Activated CD4-positive, alpha-beta T cell treated with anti-CD3 and anti-CD28 coated beads, Interleukin-2, amount 50 U/mL, for 4 hours (primary cell): ENCODE measurements at regions not wholly inside any gene's neighbourhood (a gene's known extent, or its start where the extent isn't known, plus 50 kb on each side); places are given as distances from the start of the nearest gene placed in this dataset.
"Not testable (repeated sequence)": the region's sequence is repeated elsewhere in the genome, so short reads cannot be mapped to it uniquely, and the experiment has no call there.

Source experiments
- DNase-seq, 2 experiments: peaks; one replicate each; pipeline ENCODE4 v3.0.0-alpha.2; 2020

DNA sequence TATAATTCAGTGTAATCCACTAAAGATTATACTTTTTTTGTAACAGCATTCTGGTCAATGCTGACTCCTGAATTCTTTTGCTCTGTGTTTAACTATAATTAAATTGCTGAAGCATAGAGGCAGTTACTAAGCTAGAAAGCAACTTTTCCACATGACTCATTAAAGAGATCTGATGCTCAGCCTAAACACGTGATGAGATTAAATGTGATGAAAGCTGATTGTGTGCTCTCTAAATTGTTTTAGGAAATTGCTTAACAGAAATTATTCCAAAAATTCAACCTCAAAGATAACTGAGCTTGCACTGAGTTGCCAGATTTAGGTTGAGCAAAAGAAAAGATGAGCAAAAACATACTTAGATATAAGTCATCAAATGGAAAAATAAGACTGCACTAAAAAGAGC, 1033.6 kb downstream of the FAM181B start:
- no peak for DNase-seq

DNA sequence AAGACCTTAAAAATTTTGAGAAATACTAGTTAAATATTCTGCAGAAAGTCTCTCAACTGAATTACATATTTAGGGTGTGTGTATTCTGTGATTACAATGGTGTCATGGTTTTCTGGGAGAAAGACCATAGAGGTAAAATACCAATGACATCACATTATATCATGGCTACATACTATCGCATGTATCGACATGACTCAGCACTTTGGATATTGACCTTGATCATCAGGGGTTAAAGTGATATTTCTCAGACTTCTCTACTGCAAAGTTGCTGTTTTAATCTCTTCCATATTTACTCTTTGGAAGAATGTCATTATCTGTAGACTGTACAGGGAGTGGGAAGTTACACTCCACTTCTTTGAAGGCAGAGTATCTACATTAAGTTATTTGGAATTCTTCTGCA, 1046.6 kb downstream of the FAM181B start:
- DNase-seq, result no peak

DNA sequence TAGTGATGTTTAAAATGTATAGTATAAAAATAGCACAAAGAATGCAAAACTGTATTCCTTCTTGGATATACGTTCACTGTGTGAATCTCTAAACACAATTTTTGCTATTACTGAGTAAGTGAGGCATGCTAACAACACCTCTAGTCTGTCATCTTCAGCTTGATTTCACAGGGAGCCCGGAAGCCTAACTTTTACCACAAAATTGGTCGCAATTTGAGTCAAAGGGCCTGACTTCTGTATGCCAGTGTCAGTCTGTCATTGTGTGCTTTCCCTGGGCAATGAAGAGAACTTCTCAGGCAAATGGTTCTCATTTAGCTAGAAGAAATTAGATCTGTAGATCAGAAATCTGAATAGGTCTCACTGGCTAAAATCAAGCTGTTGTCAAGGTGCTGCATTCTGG, 1059.5 kb downstream of the FAM181B start:
- no peak for DNase-seq

DNA sequence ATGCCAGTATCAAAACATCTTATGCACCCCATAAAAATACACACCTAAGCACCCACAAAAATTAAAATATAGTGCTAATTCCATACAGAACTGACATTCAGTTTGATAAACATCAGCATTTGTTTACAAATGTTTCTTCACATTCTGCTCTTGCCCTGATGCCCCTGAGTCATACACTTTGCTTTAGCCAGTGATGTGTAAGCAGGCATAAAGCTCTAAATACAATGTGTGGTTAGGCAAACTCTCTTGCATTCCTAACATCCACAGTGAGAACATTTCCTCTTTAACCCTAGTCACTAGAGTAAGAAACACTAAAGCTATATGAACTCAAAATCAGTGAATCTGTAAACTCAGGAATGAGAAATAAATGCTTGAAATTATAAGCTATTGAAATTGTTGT, 1060.7 kb downstream of the FAM181B start:
- no peak for DNase-seq

DNA sequence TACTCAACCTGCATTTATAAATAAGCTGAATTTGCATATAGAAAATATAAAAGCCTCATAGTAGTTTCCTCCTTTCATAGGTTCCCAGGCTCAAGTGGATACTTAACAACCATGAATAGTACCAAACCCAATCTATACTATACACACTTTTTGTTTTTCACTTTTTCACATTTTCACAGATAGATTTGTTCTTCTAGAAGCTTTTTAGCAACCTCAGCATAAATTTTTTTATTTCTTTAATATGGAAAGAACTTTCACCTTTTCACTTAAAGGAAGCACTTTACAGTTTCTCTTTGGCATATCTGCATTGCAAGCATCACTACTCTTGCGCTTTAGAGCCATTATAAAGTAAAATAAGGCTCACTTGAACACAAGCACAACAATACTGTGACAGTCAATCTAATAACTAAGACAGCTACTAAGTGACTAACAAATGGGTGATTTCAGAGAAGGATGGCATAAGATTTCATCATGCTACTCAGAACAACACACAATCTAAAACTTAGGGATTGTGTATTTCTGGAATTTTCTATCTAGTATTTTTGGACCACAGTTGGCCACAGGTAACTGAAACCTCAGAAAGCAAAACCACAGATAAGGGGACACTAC, 1063.6 kb downstream of the FAM181B start:
- no peak for DNase-seq

DNA sequence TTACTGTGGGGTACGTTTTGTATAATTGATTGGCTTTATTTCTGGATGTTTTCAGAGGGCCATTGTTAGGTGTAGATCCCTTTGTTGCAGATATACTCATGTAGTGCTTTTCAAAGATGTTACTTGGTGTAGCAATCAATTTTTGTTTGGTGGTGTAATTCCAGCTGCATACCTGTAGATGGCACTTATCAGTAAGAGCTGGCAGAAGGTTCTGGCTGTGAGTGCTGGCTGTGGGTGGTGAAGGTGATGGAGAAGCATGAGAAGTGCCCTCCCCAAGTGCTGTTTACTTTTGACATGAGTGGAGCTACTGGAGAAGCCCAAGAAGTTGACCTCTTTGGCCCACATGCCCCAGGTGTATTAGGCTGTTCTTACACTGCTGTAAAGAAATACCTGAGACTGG, 1074.9 kb downstream of the FAM181B start:
- DNase-seq, result no peak

DNA sequence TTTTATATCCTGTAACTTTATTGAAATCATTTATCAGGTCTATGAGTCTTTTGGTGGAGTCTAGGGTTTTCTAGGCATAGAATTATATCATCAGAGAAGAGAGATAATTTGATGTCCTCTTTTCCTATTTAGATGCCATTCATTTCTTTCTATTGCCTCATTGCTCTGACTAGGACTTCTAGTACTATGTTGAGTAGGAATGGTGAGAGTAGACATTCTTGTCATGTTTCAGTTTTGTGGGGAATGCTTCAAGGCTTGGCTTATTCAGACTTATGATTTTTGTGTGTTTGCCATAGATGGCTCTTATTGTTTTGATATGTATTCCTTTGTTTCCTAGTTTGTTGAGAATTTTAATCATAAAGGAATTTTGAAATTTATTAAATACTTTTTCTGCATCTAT, 1078.3 kb downstream of the FAM181B start:
- DNase-seq, result no peak

DNA sequence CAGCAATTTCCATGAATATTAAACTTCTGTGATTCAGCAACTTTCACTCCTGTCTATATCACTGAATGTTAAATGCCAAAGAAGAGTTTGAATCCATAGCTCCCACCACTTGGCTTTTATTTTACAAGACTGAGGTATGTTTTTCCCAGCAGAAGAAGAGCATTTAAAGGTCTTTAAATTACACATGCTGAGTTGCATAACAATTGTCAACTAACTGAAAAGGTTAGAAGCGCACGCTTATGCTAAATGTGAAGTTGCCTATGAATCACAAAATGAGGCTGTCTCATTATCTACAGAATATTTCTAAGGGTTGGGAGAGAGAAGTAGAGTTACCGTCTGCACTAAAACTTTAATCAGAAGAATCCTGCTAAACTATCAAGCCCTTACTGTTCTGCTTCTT, 1086.3 kb downstream of the FAM181B start:
- no peak for DNase-seq

DNA sequence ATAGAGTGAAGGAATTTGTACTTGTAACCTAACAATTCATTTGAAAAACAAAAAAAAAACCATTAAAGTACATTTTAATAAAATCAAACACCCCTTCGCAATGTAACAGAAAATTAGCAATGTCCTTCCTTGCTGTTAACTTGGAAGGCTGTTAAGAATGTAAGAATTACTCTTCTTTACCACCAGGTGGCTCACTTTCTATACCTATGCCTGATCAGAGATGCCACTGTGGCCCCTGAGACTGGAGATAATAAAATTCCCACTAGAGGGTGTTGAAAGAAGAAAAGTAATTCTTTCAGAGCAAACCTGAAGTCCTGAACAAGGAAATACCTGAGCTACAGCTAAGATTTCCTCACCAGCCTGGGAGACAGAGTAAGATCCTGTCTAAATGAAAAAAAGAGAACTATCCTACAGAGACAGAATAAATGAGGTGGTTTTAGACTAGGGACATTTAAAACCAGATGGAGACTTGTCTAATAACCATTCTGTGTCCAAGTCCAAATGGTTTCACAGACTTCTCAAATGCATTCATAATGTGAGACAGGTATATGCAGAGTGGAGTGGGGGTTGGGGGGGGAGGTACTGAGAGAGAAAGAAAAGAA, 1089.3 kb downstream of the FAM181B start:
- no peak for DNase-seq

DNA sequence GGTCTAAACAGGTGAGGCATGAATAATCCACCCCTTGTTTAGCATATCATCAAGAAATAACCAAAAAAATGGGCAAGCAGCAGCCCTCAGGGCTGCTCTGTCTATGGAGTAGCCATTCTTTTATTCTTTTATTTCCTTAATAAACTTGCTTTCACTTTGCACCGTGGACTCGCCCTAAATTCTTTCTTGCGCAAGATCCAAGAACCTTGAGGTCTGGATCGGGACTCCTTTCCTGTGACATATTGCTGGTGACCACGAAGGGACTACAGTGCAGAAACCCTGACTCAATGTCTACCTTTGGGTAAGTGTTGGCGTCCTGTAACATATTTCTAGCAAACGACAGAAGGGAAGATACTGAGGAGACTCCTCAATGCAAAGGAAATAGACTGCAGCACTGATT, 1099.2 kb downstream of the FAM181B start:
- DNase-seq, result no peak

DNA sequence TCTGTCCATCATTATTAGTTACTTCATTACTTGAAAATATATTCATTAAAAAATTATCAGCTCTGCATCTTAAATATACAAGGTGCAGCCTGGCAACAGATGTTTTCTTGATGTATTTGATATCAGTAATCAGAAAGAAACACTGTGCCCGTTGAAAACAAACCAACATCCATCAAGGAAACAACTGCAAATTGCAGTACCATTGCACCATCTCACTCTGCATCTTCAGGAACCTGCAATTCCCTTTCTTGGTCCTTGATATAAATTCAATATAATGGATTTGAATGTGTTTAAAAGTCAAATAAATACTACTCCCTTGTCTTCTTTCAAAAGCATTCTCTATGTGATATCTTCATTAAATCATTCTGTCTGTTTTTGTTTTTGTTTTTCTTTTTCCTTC, 1131.2 kb downstream of the FAM181B start:
- no peak for DNase-seq

DNA sequence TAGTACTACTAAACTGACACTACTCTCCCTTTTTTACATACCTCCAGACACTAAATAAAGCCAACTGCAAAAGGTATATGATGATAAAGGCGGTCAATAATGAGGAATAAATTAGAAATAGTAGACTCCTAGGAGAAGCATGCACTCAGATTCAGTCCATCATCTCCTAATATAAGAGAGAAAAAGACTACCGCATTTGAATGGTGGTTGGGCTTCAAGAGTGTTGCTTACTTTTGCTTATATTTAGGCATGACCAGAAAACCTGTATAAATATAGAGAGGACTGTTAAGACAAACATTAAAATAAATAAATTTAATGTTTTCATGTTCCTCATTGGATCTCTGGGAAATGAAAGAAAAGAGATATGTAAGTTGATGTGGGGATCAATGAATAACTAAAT, 1137.0 kb downstream of the FAM181B start:
- DNase-seq, result no peak

DNA sequence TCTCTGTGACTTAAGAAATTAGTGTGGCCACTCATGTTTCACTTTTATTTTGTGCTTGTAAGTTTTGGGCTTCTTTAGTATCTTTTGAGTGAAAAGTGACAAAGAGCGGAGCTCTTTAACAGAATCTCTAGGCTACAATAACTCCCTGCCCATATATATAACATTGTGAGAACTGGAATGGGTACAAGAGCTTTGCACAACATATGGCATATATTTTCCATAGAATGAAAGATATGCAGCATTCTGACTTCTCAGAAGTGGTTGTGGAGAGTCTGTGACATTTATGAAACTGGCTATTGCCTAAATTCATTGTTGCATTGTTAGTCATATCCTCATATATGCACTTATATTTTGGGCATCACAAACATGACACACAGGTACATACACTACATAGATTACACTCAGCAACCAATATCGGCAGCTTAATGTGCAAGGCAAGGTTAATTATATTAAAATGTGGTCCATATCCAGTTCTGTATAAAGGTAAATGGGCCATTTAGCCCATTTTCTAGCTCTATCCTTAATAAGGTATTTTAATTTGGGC, 1148.2 kb downstream of the FAM181B start:
- DNase-seq, result no peak

DNA sequence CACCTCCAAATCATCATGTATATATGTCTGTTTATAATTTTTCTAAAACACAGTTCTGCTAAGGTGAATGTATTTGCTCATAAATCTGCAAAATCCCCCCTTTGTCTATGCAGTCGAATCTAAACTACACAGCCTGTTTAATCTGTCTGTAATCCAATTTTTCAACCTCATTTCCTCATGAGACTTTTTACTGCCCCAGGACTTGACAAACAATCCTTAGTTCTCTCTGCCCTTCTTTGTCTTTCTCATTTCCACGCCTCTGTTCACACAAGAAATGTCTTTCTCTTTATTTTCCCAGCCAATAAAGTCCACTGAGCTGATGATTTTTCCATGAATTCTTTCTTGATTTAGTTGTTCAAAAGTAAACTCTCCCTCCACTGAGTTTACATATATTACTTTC, 1154.3 kb downstream of the FAM181B start:
- DNase-seq, result no peak

DNA sequence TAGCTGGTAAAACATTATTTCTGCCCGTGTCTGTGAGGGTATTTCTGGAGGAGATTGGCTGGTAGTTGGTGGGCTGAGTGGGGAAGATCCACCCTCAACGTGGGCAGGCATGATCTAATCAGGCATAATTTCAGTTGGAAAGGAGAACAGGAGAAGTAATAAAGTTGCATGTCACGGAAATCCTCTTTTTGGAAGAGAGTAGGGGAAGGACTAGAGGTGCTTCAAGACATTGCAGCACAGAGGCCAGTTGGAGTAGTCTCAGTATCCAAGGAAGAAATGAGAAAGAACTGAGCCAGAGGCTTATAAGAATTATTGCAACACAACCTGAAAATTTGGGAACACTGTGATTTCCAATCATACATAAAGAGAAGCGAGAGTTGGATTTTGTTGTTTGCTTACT, 1155.1 kb downstream of the FAM181B start:
- no peak for DNase-seq

DNA sequence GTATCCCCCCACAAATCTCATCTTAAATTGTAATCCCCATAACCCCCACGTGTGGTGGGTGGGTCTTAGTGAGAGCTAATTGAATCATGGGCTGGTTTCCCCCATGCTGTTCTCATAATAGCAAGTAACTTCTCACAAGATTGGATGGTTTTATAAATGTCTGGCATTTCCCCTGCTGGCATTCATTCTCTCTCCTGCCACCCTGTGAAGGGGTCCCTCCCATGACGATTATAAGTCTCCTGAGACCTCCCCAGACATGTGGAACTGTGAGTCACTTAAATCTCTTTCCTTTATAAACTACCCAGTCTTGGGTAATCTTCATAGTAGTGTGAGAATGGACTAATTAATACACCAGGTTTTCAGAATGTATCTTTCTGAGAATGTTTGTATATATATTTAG, 1159.4 kb downstream of the FAM181B start:
- DNase-seq, result no peak

DNA sequence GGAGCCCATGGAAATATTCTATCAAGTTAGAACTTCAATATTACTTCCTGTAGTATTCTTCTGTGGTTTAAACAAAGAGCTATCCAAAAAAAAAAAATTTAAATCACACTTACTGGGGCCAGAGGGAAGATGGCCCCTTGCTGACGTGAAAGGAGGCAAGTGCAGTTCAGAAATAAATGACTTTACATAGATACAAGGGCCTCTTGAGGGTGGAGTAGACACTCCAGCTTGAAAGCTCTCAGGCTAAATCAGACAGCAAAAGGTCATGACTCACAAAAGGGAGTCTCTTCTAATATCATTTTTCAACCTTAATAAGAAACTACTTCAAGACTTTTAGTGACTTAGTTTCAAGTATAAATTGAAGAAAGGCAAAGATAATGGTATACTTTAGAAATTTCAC, 1160.3 kb downstream of the FAM181B start:
- DNase-seq, result no peak

DNA sequence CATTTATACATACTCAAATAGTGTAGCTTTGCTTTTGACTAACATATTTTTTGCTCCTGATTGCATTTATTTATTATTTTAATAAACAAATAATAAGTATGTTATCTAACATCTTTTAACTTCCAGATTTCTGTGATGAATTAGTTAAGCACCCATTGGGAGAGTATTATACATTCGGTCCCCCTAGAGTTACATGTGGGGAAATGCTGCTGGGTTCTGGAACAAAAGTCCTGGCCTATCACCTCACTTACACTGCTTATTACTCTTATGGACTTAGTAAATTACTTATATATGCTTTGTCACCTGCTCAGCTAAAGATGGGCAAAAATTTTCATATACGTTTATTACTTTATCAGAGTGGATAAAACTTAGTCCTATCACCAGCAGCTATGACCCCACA, 1163.0 kb downstream of the FAM181B start:
- DNase-seq, result no peak

DNA sequence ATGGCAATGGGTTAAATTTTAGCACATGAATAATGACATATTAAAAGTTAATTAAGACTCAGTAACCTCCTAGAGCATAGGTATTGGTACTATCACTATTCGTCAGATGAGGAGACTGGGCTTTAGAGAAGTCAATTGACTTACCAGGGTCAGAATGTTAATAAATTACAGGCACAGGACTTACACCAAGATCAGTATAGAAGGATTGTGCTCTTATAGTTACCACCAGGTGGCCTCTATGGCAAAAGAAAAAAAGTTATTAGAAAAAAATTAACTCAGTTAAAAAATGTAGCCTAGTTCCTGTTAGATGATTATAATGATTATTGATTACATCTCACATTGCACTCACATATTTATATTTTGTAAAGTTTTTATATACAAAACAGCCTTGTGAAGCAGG, 1163.7 kb downstream of the FAM181B start:
- no peak for DNase-seq

DNA sequence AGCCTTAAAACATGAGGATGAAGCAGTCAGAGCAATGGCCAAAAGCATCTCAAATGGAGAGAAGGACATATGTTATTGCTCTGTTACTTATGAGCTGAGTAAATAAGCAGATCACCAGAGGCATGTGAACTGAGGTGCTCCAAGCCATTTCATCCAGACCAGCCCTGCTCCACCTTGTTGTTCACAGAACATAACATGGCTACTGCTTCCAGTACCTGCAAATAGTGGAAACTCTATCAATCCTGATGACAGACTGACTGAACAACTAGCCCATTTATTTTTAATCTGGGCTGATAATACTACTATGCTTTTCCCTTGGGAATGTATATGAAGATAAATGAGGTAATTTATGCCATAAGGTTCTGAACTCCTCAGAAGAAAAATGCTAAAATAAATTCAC, 1164.7 kb downstream of the FAM181B start:
- DNase-seq, result no peak

DNA sequence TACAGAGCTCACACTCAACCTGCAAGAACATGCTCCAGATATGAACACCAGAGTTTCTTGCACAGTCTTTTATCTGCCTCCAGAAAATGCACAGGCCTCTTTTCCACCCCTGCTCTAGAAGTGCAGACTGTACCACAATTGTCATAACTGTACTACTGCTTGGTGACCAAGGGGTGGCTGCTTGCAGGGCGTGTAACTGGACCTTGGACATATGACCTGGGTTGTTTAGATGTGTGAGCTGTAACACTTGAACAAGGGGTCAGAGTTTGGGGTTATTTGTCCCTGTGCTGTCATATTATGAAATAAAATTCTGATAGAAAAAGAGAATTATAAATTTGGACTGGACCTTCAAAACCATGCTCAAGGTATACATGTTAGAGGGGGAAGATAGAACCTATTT, 1185.5 kb downstream of the FAM181B start:
- no peak for DNase-seq

DNA sequence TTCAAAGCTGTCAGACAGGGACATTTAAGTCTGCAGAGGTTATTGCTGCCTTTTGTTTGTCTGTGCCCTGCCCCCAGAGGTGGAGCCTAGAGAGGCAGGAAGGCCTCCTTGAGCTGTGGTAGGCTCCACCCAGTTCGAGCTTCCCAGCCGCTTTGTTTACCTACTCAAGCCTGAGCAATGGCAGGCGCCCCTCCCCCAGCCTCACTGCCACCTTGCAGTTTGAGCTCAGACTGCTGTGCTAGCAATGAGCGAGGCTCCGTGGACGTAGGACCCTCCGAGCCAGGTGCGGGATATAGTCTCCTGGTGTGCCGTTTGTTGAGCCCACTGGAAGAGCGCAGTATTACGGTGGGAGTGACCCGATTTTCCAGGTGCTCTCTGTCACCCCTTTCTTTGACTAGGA, 1193.9 kb downstream of the FAM181B start:
- DNase-seq, result not testable (repeated sequence)

DNA sequence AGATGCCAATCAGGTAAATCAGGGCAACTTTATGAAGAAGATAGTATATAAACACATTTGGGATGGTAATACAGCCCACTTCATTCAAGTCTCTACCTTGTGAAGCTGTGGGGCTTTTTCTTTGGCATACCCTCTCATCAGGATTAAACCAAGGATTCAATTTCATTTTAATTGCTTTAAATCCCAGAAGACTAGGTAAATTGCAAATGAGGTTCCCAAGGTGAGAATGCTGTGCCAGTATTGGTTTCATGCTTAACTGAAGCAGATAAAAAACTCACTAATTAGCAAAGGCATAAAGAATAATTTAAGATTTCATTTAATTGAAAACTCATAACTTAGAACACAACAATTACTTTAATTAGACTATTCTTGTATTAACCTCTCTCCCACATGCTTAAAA, 1218.1 kb downstream of the FAM181B start:
- DNase-seq, result no peak

DNA sequence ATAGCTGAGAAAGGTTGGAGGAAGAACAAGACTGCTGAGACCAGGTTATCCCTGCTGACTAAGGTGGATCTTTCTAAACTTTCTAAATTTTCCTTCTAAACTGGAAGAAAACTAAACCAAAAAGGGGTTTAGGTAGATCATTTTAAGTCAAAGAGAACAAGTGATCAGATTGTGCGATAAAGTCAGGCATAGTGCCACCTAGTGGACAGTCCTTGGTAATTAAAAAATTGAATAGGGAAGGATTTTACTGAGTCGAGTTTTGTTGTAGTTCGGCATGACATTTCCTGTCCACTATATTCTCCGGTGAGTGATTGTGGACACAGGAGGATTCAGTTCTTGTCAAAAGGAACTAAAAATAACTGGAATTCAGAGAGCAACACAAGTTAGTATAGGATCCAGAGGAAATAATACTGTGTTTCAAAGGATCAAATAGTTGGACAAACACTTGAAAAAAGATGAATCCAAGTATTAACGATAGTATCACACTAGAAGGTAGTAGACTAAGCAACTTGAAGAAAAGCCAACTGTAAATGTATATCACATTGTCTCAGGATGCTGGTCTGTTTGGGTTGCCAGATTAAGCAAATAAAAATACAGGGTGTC, 1236.4 kb downstream of the FAM181B start:
- DNase-seq, result no peak

DNA sequence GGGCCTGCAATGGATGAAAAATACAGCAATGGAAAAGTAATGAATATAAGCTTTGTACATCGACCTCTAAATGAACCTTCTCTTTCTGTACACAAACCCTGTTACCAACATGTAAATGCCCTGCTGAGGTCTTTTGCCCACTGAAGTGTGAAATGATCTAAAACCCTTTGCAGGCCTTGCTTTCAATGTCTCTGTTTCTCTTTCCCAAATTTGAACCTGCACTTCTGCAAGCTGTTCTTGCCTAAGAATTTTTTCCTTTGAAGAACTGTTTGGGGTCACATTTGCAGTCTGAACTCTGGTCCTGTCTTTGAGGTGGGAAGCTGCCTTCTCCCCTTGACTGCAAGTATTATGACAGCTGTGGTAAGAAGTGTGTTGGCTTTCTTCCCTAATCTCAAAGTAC, 1237.1 kb downstream of the FAM181B start:
- DNase-seq, result no peak
